ENCODE measurements at regions not wholly inside any gene's neighbourhood (a gene's known extent, or its start where the extent isn't known, plus 50 kb on each side); places are given as distances from the start of the nearest gene placed in this dataset.

DNA sequence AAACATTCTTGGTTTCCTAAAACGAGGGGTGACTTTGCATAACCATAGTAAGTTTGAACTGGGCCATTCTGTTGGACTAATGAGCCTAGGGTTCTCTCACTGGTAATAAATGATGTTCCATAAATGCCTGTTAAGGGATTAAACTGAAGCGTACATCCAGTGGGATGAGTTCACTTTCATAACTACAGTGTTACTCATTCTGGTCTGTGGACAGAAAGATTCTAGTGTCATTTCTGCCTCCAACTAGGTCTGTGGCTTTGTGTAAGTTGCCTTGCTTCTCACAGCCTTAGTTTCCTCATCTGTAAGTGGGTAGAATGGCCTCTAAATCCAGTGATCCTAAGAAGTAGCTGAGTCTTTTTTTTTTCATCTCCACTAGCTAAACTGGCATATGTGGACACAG lies 1860.6 kb upstream of the PIK3C3 start:
- no peak for DNase-seq

DNA sequence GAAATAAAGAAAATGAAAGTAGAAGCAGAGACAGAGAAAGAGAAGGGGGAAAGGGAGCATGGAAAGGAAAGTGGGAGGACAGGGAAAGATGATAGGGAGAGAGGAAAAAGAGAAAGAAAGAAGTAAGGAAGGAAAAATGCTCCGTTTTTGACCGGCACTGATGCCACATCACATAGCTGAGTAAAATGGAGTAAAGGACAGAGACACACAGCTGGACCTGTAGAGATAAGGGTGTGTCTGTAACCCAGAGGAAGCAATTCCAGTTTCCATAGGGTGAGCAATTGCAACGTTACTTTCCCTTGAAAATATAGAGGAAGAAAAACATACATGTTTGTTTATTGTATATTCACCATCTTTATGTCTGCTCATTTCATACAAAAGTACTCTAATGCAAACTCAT lies 1866.9 kb upstream of the PIK3C3 start:
- DNase-seq = no peak

DNA sequence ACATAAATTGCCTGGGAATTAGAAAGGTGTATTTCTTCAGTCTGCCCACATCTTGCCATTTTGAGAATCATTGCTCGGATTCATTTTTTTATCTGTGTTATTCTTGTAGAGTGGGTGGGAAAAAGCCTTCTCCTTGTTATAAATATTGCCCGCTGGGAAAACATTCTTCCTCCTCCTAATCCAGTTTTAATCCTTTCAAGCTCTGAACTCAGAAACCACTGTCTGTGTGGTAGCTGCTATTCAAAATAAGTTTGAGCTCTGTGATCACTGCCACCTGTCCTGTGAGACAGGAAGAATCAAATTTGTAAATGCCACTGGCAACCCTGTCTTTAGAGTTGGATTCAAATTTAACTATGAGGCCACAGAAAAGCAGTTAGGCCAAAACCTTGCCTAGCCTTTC lies 1875.2 kb upstream of the PIK3C3 start:
- peak; percentile 27 to 63 for DNase-seq

DNA sequence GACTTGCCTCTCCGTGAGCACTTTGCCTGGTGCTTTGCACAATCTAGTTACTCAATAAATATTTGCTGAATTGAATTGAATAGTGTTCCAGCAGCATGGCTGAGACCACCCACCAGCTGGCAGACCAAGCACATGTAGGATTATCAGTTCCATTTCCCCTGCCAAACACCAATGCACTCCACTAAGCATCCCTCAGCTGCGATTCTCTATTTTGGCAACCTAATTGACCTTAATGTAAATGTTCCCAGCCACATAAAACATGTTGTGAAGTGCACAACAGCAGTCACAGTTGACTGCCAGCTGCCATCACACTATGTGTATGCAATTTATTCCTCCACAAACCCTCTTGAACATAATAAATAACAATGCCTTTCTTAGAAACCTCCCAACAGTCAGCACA lies 1879.4 kb upstream of the PIK3C3 start:
- peak in 1 of 2 experiments; percentile 1 for DNase-seq

DNA sequence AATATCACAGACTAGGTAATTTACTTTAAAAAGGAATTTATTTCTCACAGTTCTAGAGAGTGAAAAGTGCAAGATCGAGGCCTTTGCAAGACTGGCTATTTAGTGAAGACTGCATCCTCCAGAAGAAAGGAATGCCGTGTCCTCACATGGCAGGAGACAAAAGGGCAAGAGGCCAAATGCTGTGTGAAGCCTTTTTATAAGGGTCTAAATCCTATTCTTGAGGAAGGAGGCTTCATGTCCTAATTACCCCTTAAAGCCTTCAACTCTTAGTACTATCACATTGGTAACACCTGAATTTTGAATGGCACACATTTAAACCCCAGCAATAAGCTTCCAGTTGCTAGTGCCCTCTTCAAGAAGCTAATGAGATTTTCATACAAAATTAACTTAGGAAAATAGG lies 1882.3 kb upstream of the PIK3C3 start:
- DNase-seq = peak in 1 of 2 experiments; percentile 58

DNA sequence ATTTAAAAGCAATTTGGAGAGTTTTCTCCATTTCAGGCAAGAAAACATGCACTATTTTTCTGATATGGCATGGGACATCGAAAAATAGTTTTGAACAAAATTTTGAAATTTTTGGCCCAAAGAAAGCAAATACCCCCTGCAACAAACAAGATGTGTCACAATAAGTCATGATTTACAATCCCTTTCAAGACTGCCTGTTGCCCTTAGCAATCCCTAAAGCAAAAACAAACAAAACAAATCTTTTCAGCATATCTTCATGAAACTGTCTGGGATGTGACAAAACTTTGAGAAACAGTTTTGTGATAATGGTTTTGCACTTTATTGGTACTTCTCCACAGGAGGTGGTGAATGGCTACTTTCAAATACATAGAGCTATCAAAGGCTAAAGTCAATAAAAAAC lies 1888.7 kb upstream of the PIK3C3 start:
- no peak for DNase-seq

DNA sequence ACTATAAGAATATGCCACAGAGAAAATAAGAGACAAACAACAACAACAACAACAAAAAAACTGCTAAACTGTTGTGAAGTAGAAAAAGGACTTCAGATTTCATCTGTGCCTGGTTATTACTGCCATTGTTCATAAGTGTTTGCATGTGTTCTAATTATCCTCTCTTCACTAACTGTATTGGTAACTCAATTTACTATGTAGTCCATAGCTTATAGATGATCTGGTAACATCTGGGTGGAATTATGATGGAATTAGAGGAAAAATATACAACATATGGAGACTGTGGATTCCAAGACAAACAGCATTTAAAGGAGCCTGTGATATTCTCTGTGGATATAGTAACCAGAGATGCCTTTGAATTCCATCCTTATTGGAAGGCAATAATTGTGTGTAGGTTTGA lies 1891.5 kb upstream of the PIK3C3 start:
- peak in 1 of 2 experiments; percentile 22 for DNase-seq

DNA sequence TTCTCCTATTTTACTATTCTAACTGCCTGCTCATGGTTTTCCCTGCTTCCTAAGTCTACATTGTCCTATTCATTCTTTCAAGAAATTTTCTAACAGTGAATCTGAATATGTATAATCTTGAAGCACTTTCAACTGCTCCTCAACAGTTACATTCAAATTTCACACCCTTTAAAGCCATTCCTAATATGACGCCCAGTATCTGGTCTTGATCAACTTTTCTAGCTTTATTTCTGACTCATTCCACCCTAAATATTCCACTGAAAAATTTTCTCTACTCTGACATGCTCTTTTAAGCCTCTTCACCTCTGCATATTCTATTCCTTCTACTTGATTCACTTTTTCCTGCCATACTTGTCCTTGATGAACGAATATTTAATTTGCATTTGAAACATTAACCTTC lies 1893.9 kb upstream of the PIK3C3 start:
- no peak for DNase-seq

DNA sequence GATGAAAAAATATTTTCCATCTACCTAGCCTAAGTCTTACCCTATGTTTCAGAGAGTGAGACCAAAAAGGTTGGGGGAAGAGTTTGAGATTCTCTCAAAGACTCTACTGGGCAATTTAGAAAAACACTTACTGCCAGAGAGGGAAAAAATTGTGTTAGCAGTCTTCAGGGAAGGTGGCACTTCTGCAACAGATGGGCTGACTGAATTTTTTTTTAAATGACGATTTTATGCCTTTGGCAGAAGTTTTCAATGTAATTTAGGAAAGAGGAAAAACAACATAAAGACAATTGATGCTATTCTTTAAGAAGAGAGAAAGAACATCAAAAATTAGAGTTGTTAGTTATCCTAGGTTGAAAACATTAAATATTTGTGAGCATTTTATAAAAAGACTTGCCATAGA lies 1894.5 kb upstream of the PIK3C3 start:
- no peak for DNase-seq

DNA sequence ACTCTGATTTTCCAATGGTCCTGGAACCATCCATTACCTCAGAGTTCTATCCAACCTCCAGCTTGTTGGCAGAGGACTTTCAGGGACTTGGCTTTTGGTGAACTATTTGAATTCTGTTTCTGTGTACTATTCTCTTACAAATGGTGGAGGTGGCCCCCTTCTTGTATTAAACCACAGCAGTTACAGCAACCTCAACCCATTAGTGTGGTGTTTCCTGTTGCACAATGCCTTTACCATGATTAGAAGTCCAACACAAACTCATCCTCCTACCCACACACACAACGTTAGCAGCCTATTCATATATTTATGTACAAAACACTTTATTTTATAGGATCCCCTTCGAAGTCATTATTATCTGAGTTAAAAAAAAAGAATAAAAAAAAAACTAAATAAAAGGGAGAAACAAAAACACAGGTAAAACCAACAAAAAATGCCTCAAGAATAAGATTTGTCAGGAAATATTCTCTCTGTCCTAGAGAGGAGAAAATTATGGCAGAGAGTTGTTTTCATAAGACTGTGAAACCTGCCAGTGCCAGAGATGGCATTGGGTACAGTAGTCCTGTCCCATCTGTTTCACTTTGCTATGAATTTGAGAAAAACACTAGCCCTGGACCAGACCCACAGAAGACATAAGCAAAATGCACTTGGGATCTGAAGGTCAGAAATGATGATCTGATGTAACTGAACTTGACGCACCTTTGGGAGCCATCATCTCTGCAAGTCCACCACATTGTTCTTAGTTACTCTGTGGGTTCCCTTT lies 1896.0 kb upstream of the PIK3C3 start:
- DNase-seq = no peak

DNA sequence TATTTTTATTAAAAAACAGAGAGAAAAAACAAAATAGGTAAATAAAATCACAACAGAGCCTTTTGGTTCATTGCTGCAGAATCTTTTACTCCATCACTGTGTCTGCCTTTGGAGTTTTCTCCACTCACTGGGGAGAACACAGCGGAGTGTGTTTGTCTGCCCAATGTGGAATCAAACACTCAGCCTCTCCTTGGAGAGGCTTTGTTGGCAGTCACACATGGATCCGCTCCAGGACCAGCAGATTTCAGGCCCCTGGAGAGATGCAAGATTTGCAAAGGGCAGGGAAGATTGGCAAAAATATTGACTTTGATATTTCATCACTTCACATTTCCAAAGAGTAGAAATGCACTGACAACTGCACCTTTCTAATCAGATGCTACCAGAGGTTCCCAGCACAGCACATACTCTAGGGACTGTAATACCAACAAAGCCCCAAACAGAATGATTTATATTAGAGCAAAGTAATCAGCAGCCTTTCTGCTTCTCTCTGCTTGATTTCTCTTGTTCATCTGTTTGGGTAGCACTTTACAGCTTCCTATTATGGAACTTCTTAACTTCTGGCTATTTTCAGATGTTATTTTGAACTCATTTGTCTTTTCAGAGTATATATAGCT lies 1898.8 kb upstream of the PIK3C3 start:
- no peak for DNase-seq

DNA sequence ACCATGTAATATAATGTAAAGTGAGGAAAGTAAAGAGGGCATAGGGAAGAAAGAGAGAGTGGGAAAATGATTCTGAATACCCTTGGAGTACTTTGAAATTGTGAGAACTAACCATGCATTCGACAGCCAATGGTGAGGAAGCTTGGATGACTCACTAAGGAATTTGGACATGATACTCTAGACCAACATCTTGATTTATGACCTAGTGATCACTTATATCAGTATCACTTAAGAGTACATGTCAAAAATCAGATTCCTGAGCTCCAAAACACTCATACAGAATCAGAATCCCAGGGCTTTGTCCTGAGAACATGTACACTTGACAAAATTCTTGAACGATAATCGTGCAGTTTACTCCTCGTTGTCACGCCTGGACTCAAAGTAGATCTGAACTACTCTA lies 1899.8 kb upstream of the PIK3C3 start:
- DNase-seq = no peak

DNA sequence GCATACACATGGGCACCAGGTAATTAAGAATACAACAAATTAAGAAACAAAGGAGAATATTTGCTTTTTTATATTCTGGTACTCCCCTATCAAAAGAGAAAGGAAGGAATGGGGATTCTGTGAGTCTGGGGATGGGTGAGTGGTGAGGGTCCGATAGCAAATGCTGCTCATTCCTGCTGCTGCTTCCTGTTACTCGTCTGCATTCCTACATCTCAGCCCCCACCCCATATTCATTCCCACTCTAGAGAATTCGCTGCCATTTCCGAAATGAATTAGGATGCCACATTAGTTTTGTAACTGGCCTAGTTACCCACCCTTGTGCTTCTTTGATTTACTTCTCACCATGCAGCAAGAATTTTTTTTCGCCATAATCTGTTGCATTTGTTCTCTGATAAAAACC lies 1905.3 kb upstream of the PIK3C3 start:
- DNase-seq = no peak

DNA sequence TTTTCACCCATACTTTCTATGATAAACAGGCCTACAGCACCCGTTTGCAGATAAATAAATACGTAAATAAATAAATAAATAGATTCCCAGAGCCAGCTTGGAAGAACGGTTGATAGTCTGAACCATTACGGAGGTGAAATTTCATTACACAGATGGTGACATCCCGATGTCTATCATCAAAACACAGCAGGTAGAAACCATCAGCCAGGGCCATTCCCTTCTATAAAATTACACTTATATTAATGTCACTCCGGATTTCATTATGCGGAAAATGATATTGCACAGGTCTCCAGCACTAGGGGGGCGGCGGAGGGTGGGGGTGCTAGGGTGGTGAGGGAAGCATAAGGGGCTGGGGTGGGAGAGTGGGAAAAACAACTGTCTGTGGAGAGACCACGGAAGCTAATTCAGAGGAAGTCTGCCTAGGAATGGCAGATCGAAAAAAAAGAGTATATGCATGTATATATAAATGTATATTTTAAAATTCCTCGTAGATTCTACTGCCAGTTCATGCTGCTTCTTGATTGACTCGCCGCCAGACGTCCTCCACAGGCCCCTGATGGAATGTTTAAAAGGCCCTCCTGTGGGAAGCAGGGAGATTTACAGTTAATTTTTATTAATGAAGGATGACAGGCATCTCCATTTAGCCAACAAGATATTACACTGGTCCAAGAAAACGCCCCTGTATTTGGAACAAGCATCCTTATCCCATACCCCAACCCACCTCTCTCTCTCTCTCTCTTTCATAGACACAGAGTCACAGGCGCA lies 1906.0 kb upstream of the PIK3C3 start:
- DNase-seq = no peak

DNA sequence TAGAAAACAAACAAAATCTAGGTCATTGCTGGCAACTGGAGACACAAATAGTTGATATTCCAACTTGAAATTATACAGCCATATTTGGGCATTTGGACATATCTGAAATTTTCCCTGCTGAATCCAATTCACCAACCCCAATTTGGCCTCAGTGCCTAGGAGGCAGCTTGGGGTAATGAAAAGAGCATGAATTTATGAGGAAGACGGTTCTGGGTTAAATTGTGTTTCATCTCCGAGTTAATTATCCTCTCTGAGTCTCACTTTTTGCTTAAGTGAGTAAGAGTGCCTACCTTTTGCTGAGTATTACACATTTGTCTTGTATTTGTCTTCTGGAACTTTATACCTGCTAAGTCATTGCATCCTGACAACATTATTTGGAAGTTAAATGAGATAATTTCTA lies 1906.8 kb upstream of the PIK3C3 start:
- no peak for DNase-seq

DNA sequence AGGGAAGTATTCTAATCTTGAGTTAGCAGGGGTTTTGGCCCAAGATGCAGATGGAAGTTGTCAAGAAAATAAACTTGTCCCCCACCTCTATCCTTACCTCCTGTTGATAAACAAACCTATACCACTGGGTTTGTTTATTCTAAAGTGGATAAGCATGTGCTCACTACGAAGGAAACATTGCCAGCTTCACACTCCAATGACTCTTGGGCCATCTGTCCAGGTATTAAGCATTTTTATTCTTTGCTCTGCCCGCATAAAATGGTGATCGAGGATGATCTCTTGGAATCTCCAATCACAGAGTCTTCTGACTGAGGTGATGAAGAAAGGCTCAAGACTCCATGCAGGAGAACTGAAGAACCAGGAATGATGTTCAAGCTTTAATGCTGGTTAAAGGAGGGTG lies 1908.4 kb upstream of the PIK3C3 start:
- DNase-seq = peak; percentile 54 to 78

DNA sequence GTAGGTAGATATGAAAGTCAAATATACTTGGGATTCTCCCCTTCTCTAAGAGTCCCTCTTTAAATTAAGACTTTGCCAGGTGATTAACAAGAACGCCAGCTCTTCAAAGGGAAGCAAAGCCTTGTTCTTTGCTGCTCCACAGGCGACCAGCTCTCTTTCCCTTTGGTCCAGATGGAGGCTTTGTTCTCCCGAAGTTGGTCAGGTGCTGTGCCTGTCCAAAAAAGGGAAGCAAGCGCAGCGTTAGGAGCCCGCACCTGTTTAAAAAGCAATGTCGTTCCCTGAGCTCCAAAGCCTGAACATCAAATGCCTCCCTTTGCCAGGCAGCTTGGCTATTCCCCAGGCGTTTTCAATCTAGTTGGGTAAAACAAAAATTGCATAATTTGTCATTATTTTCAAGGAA lies 1913.1 kb upstream of the PIK3C3 start:
- DNase-seq = no peak

DNA sequence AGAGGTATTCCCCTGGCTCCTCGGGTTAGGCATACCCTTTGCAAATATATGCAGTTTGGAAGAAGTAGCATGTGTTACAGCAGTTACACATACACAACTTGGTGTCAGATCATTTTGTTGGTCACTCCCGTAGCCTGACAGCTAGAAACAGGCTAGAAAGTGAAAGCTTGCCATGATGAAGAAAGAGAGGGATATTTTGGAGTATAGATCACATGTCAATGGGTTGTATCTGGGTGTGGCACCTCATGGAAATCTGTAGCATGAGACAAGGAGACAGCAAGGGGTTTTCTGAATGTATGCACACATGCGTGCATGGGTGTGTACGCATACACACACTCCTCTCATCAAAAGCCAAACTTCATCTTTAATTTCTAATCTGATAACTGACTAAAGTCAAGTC lies 1914.5 kb upstream of the PIK3C3 start:
- DNase-seq = no peak

DNA sequence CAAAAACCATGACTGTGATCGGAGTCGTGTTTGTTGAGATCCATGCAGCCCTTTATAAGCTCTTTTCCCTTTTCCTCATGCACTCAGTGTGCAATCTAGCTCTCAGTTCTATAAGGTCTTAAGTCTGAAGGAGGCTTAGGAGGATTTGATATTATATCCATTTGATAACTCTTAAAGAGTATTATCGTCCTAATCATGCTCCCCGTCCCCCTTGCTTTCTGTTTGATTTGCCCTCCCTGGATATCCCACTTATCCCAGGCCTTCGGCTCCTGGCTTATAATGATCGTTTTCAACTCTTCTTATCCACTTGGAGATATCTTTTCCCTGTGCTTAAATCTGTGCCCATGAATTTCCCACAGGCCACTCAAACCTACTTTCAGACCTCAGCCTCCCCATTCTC lies 1917.7 kb upstream of the PIK3C3 start:
- DNase-seq = peak; percentile 81 to 91

DNA sequence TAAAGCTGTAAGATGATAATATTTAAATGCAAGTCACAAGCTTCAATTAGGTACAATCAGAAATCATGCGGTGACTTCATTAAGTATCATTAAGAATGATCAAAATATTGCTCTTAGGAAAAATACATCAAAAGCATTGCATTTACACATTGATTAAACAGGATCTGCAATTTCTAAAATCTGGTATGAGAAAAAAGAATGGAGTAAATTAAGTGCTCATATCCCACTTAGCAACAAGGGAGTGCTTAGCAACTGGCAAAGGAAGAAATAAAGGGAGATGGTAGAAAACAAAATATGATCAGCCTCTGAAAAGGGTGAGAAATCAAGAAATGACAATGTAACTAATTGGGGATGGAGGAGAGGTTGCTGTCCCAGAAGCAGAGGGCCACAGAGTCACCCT lies 1918.2 kb upstream of the PIK3C3 start:
- no peak for DNase-seq

DNA sequence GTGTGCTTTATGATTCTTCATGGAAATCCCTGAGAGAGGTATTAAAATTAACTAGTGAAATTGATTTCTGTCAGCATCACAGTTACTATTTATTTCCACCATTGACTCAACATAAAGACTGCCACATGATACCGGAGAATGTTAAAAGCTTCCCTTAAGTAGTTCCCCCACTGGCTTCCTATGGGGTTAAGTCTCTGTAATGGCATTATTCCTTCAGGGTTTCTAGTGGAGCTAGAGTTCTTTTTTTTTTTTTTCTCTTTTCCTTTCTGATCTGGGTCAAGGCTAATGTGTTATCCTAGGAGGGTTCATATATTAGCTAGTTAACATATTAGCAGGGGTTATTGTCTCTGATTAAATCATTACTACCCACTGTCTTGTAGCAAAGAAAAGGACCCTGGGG lies 1919.1 kb upstream of the PIK3C3 start:
- DNase-seq = no peak

DNA sequence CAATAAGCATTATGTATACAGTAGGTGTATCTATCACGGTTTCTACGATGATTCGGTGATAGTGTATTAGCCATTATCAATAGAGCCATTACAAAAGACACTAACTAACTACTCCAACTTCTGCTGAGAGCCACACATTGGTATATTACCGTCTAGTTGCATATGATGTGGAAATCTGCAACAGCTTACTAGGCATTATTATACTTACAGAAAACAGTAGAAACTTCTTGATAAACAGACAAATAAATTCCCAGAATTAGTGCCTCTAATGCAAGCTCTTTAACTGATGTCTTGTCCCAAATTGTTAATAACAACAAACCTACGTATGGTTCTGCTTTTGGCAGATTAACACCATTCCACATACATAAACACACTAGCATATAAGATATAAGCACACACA lies 1923.0 kb upstream of the PIK3C3 start:
- DNase-seq = no peak

DNA sequence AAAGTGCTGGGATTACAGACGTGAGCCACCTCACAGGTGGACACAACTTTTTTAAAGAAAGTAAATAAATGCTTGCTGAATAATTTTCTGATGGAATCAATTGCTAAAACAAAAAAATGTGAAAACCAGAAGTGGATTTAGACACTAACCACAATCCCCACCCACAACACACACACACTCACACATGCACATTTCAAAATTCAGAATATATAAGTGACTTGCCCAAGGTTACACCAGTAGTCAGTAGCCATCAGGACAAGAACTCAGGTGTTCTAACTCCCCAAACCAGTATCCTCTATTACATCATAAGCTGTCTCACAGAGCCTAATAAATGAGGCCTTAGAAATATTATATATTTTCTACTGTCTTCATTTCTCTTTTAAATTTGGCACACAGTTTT lies 1923.6 kb upstream of the PIK3C3 start:
- no peak for DNase-seq

DNA sequence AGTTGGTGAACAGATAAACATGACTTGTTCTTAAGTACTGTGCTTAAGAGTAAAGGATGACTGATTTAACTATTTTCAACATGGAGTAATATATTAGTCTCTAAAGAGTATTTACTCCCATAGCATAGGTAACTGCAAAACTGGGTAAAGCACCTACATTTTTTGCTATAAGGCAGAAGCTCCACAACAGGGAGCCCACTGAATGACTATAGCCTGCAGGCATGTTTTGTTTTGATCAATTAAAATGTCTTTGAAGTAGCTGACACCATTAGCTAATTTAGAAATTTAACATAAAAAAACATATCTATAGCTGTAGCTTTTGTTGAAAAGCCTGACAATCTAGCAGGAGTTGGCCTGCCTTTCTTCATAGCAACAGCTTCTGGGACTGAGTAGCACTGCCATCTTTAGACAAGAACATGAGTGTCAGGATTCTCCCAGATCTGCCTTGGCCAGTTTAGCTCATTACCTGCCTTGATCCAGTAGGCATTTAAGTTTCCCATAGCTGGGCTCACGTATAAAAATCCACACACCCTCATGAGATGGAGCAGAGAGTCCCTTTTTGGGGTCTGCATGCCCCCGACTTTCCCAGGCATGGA lies 1935.1 kb upstream of the PIK3C3 start:
- no peak for DNase-seq
